AG09309 (cell line): ENCODE measurements at regions not wholly inside any gene's neighbourhood (a gene's known extent, or its start where the extent isn't known, plus 50 kb on each side); places are given as distances from the start of the nearest gene placed in this dataset.
"Not testable (repeated sequence)": the region's sequence is repeated elsewhere in the genome, so short reads cannot be mapped to it uniquely, and the experiment has no call there.

Experiments used
- DNase-seq: peaks from one replicate; pipeline ENCODE4 v3.0.0-alpha.2; 2010; ENCODE audit warnings: low read depth
- H3K4me3 ChIP-seq: 2 replicates; pipeline ENCODE4 v1.5.1; 2011; ENCODE audit warnings: mild to moderate bottlenecking, low read depth, low read length, moderate library complexity; ENCODE audit not compliant: control insufficient read depth
- CTCF ChIP-seq: IDR thresholded peaks from 2 replicates; pipeline ENCODE4 v1.5.1; 2011; ENCODE audit warnings: mild to moderate bottlenecking, low read depth, low read length, inconsistent platforms; ENCODE audit not compliant: insufficient read depth, control insufficient read depth; ENCODE audit errors: missing control alignments

DNA sequence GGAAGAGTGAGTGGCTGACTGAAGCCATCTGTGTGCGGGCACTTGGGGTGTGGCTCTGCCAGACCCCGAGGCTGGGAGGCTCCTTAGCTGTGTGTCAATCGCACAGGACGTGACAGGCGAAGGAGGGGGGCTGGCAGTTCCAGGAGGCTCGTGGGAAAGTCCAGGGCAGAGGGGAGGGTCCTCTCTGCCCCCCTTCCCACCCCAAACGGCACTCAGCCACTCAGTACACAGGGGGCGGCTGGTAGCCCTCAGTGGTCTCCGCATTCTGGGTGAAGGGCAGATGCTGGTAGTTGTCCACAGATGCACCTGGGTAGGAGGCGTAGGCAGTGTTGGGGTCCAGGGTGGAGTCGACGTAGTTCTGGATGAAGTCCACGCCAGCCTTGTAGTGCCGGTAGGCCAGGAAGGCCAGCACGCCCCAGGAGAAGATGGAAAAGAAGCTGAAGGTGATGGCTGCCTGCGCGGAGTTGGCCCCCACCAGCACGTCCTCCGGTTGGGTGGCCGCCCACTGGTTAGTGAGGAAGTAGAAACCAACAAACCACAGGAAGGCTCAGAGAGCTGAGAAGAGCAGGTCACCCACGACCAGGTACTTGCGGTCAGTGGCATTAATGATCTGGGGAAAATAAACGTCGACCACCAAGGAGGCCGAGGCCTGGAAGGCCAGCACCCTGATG lies 85.4 kb upstream of the CEP78 start:
- no peak for DNase-seq
- TF ChIP-seq CTCF, result no peak
- H3K4me3 ChIP-seq, result no peak overlapping the region

DNA sequence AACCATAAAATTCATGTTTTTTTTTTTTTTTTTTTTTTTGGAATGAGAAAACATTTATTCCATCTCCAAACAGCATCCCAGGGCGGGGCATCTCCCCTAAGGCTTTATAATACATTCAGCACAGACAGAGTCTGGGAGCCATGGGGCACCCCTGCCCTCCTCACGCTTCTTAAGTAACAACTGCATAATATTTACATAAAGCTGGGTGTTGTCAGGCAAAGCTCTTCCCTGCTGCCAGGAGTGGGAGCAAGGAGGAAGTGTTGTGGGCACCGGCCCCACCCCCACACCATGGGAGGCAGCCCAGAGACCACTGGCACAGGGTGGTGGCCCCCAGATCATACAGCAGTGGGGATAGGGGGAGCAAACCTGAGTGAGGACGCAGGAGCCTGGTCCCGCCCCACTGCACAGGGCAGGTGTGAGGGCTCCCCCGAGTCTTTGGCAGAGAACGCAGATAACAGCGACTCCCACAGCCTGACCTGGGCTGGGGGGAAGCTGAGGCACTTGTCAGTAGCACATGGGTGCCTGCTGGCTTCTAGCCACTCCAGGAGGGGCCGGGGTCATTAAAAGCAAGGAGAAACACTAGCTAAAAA lies 86.1 kb upstream of the CEP78 start:
- H3K4me3 ChIP-seq, result no peak overlapping the region
- DNase-seq, result no peak
- TF ChIP-seq CTCF, result no peak

DNA sequence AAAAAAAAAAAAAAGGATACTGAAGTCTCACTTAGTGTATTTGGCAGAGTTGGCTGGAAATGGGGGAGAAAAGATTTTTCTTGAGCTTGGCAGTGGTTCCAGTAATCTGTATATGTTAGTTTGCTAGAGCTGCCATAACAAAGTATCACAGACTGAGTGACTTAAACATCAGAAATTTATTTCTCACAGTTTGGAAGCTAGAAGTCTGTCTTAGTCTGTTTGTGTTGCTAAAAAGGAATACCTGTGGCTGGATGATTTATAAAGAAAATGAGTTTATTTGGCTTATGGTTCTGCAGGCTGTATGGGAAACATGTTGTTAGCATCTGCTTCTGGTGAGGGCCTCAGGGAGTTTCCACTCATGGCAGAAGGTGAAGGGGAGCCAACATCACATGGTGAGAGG lies 89.6 kb upstream of the CEP78 start:
- H3K4me3 ChIP-seq, result no peak overlapping the region
- DNase-seq, result no peak
- TF ChIP-seq CTCF, result no peak

GRCh38 chr9:78144663-78145377 lies 91.1 kb upstream of the CEP78 start:
- no peak for TF ChIP-seq CTCF
- H3K4me3 ChIP-seq, result no peak overlapping the region
- DNase-seq, result no peak

DNA sequence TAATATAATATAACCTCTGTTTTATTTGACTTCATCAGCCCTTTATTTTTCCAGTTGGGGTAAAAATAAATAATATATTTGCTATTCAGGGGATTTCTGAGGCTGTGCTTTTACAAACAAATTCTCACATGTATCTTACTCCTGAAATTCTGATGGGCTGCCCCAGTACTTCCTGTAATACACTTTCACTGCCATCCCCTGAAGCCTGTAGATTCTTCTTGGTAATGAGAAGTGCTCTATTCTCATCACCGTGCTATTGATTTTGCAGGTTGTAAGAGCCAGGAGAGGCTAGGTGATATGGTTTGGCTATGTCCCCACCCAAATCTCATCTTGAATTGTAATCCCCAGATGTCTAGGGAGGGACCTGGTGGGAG lies 91.9 kb upstream of the CEP78 start:
- H3K4me3 ChIP-seq, result no peak overlapping the region
- DNase-seq, result no peak
- TF ChIP-seq CTCF, result no peak

DNA sequence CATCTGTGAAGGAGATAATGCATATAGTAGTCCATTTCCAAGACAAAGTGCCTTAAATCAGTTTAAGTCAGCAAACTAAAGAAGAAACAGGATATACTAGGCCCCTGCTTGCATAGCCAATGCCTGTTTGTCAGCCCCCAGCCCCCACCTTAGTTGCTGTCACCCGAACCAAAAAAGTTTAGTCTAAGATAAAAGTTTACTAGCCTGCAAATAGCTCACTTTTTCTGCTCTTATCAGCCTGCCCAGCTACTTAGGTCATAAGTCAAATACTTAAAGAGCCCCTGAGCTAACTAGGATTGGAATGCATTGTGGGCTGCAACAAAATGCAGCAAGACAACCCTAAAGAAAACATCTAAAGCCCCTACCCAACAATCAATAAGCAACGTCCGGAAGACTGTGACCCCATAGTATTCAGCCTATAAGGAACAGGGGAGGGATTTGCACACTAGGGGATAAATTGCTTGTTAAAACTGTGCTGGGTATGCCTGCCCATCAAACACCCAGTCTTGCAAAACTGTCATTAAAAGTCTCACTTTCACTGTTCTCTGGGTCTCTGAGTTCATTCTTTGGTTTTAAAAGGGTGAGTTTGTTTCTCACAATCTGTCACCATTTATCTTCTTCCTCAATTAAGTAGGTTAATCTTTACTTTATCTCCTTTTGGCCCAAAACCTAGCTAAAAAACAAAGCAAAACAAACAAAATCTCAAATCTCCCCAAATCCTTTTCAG lies 92.4 kb upstream of the CEP78 start:
- no peak for TF ChIP-seq CTCF
- no peak for DNase-seq
- H3K4me3 ChIP-seq, result no peak overlapping the region

DNA sequence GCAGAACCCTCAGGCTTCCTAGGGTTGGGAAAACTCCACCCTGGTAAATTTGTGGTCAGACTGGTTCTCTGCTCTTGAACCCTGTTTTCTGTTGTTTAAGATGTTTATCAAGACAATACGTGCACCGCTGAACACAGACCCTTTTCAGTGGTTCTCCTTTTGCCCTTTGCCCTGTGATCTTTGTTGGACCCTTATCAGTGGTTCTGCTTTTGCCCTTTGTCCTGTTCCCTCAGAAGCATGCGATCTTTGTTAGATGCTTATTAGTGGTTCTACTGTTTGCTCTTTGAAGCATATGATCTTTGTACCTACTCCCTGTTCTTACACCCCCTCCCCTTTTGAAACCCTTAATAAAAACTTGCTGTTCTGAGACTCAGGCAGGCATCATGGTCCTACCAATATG lies 93.6 kb upstream of the CEP78 start:
- H3K4me3 ChIP-seq, DNase-seq: not testable (repeated sequence)
